WTC11 (cell line): ENCODE measurements at regions not wholly inside any gene's neighbourhood (a gene's known extent, or its start where the extent isn't known, plus 50 kb on each side); places are given as distances from the start of the nearest gene placed in this dataset.

Source experiments
- ATAC-seq: fragments of 200-7000 bp; cut with Tn5 transposase; 2 replicates; pipeline ENCODE4 v1.10.0; 2021; ENCODE audit warnings: mild to moderate bottlenecking, moderate library complexity
- CTCF ChIA-PET: fragments of 300-600 bp; sonication (Branson Sonifier 250); formaldehyde crosslinking; loops from one replicate; lab custom pipeline; 2021; ENCODE audit warnings: antibody characterized with exemption; lab: Charles Lee
- POLR2A ChIA-PET: fragments of 350-600 bp; sonication (Branson Sonifier 250); formaldehyde crosslinking; loops from one replicate; lab custom pipeline; 2021; ENCODE audit warnings: antibody characterized with exemption; lab: Charles Lee
- DNase-seq: peaks from one replicate; pipeline ENCODE4 v3.0.0; 2021; ENCODE audit warnings: low spot score
- H3K27ac Mint-ChIP-seq: 2 replicates; pipeline ENCODE4 v1.8.0; 2021; ENCODE audit warnings: mixed read lengths
- H3K27me3 Mint-ChIP-seq: 2 replicates; pipeline ENCODE4 v1.8.0; 2021; ENCODE audit warnings: low read depth, mild to moderate bottlenecking, moderate library complexity, mixed read lengths
- H3K36me3 Mint-ChIP-seq: 2 replicates; pipeline ENCODE4 v1.8.0; 2021; ENCODE audit warnings: mixed read lengths
- H3K4me1 Mint-ChIP-seq: 2 replicates; pipeline ENCODE4 v1.8.0; 2022; ENCODE audit warnings: mixed read lengths
- H3K4me3 Mint-ChIP-seq: 2 replicates; pipeline ENCODE4 v1.8.0; 2021; ENCODE audit warnings: mild to moderate bottlenecking, moderate library complexity, mixed read lengths
- H3K9me3 Mint-ChIP-seq: 2 replicates; pipeline ENCODE4 v1.8.0; 2021; ENCODE audit warnings: mixed read lengths
- AR ChIP-seq: fragments of 250-450 bp; sonication (Bioruptor Pico); IDR thresholded peaks from 2 replicates; pipeline ENCODE4 v1.9.0; 2021; ENCODE audit warnings: mild to moderate bottlenecking
- ERG ChIP-seq: fragments of 250-450 bp; sonication (Bioruptor Pico); IDR thresholded peaks from 2 replicates; pipeline ENCODE4 v1.8.0; 2021; ENCODE audit warnings: mild to moderate bottlenecking
- ESRRA ChIP-seq: sonication (generic); formaldehyde crosslinking; IDR thresholded peaks from 2 replicates; pipeline ENCODE4 v1.8.1; 2022; ENCODE audit warnings: mild to moderate bottlenecking, missing genetic modification reagents, borderline replicate concordance
- JUN ChIP-seq: sonication (generic); formaldehyde crosslinking; IDR thresholded peaks from 2 replicates; pipeline ENCODE4 v1.8.0; 2023; ENCODE audit warnings: mild to moderate bottlenecking, missing genetic modification reagents
- MXD4 ChIP-seq: fragments of 250-450 bp; sonication (Bioruptor Pico); IDR thresholded peaks from 2 replicates; pipeline ENCODE4 v1.8.0; 2021; ENCODE audit warnings: mild to moderate bottlenecking, moderate library complexity, borderline replicate concordance
- MYBL2 ChIP-seq: sonication (generic); formaldehyde crosslinking; IDR thresholded peaks from 2 replicates; pipeline ENCODE4 v1.8.1; 2023; ENCODE audit warnings: mild to moderate bottlenecking, moderate library complexity, missing genetic modification reagents
- NFATC4 ChIP-seq: fragments of 250-450 bp; sonication (Bioruptor Pico); IDR thresholded peaks from 2 replicates; pipeline ENCODE4 v1.9.0; 2021; ENCODE audit warnings: mild to moderate bottlenecking
- SMAD4 ChIP-seq: sonication (generic); formaldehyde crosslinking; IDR thresholded peaks from 2 replicates; pipeline ENCODE4 v1.8.0; 2022; ENCODE audit warnings: mild to moderate bottlenecking, missing genetic modification reagents
- ZNF263 ChIP-seq: sonication (generic); formaldehyde crosslinking; IDR thresholded peaks from 2 replicates; pipeline ENCODE4 v1.8.1; 2022; ENCODE audit warnings: low read depth, mild to moderate bottlenecking, moderate library complexity, missing genetic modification reagents
- ZNF281 ChIP-seq: sonication (generic); formaldehyde crosslinking; IDR thresholded peaks from 2 replicates; pipeline ENCODE4 v1.8.0; 2023; ENCODE audit warnings: mild to moderate bottlenecking, missing genetic modification reagents
- ZNF425 ChIP-seq: fragments of 250-450 bp; sonication (Bioruptor Pico); conservative IDR thresholded peaks from 2 replicates; pipeline ENCODE4 v1.9.0; 2021; ENCODE audit warnings: mild to moderate bottlenecking
- ZNF671 ChIP-seq: fragments of 250-450 bp; sonication (Bioruptor Pico); IDR thresholded peaks from 2 replicates; pipeline ENCODE4 v1.8.0; 2021; ENCODE audit warnings: mild to moderate bottlenecking
- TF ChIP-seq, protein P1 (sequence below): sonication (generic); formaldehyde crosslinking; IDR thresholded peaks from 2 replicates; pipeline ENCODE4 v1.8.1; 2023; ENCODE audit warnings: mild to moderate bottlenecking, missing genetic modification reagents, moderate library complexity
- TF ChIP-seq, protein P2 (sequence below): sonication (generic); formaldehyde crosslinking; IDR thresholded peaks from 2 replicates; pipeline ENCODE4 v1.8.0; 2022; ENCODE audit warnings: mild to moderate bottlenecking, missing genetic modification reagents
- TF ChIP-seq, protein P3 (sequence below): sonication (generic); formaldehyde crosslinking; IDR thresholded peaks from 2 replicates; pipeline ENCODE4 v1.8.1; 2022; ENCODE audit warnings: mild to moderate bottlenecking, missing genetic modification reagents, moderate library complexity, borderline replicate concordance

- no peak for TF ChIP-seq ZNF425 (CRISPR knock-in tag)
These were observed 538.5 kb upstream of the LRRC4C start (continued) for GRCh38 chr11:41997844-41998401.

DNA sequence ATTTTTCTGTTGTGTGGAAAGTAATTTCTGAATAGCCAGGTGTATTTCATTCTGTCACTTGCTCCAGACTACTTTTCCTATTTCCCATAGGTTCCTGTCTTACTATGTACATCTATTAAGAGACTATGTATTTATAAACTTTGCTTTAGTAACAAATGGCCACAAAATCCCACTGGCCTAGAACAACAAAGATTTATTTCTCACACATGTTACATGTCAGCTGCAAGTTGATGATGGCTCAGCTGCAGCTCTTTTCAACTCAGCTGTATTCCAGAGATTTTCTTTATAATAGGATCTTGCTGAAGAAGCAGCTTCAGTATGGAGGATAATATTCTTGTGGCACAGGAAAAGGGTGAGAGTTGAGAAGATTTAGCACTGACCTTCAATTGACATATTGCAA, 539.6 kb upstream of the LRRC4C start:
- no peak overlapping the region for H3K4me3 Mint-ChIP-seq
- TF ChIP-seq AR (no peak), ZNF671 (no peak), ESRRA (CRISPR knock-in tag) (no peak), MXD4 (CRISPR knock-in tag) (no peak), NFATC4 (CRISPR knock-in tag) (no peak), ZNF263 (CRISPR knock-in tag) (no peak), MYBL2 (CRISPR knock-in tag) (no peak), ZNF281 (CRISPR knock-in tag) (no peak), SMAD4 (CRISPR knock-in tag) (no peak), ERG (CRISPR knock-in tag) (no peak), JUN (CRISPR knock-in tag) (no peak)
- TF ChIP-seq, protein P1, sequence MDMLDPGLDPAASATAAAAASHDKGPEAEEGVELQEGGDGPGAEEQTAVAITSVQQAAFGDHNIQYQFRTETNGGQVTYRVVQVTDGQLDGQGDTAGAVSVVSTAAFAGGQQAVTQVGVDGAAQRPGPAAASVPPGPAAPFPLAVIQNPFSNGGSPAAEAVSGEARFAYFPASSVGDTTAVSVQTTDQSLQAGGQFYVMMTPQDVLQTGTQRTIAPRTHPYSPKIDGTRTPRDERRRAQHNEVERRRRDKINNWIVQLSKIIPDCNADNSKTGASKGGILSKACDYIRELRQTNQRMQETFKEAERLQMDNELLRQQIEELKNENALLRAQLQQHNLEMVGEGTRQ (CRISPR knock-in tag) = no peak
- TF ChIP-seq, protein P2, sequence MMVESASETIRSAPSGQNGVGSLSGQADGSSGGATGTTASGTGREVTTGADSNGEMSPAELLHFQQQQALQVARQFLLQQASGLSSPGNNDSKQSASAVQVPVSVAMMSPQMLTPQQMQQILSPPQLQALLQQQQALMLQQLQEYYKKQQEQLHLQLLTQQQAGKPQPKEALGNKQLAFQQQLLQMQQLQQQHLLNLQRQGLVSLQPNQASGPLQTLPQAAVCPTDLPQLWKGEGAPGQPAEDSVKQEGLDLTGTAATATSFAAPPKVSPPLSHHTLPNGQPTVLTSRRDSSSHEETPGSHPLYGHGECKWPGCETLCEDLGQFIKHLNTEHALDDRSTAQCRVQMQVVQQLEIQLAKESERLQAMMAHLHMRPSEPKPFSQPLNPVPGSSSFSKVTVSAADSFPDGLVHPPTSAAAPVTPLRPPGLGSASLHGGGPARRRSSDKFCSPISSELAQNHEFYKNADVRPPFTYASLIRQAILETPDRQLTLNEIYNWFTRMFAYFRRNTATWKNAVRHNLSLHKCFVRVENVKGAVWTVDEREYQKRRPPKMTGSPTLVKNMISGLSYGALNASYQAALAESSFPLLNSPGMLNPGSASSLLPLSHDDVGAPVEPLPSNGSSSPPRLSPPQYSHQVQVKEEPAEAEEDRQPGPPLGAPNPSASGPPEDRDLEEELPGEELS (CRISPR knock-in tag) = no peak
- TF ChIP-seq, protein P3, sequence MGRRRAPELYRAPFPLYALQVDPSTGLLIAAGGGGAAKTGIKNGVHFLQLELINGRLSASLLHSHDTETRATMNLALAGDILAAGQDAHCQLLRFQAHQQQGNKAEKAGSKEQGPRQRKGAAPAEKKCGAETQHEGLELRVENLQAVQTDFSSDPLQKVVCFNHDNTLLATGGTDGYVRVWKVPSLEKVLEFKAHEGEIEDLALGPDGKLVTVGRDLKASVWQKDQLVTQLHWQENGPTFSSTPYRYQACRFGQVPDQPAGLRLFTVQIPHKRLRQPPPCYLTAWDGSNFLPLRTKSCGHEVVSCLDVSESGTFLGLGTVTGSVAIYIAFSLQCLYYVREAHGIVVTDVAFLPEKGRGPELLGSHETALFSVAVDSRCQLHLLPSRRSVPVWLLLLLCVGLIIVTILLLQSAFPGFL = no peak
- no peaks in the 10 kb centered on the region for H3K4me1 Mint-ChIP-seq
- H3K36me3 Mint-ChIP-seq = no peaks in the 10 kb centered on the region
- ATAC-seq (no peak), DNase-seq (no peak)
- CTCF ChIA-PET = no interaction called here
- POLR2A ChIA-PET = no interaction called here
- H3K9me3 Mint-ChIP-seq = 0 out of 2 replicates have a peak, but pooled peaks cover 4% of the 10 kb centered on the region
- no peak overlapping the region for H3K27ac Mint-ChIP-seq
- H3K27me3 Mint-ChIP-seq = no peaks in the 10 kb centered on the region
